ENCODE measurements at regions not wholly inside any gene's neighbourhood (a gene's known extent, or its start where the extent isn't known, plus 50 kb on each side); places are given as distances from the start of the nearest gene placed in this dataset.

- TF ChIP-seq POLR2A (IDR thresholded peaks at IDR 0.05; ENCODE audit: low read depth, low read length) (no peak), CEBPB (IDR thresholded peaks at IDR 0.05; ENCODE audit: low read depth, low read length) (no peak)
Measured at GRCh38 chr9:107212613-107213012, 70.5 kb upstream of the RAD23B start.
